NCI-H748 treated with DMSO at 0.1 percent for 48 hours (cell line): ENCODE measurements at regions not wholly inside any gene's neighbourhood (a gene's known extent, or its start where the extent isn't known, plus 50 kb on each side); places are given as distances from the start of the nearest gene placed in this dataset.

Source experiments
- DNase-seq: peaks from one replicate; lab custom pipeline; 2025; lab: John Stamatoyannopoulos, UW

- DNase-seq: no peak
These were observed 59.1 kb upstream of the ALDH1A1 start for GRCh38 chr9:73011956-73012355.

- DNase-seq: no peak
These were observed 58.4 kb upstream of the ALDH1A1 start for GRCh38 chr9:73011181-73011750.

- no peak for DNase-seq
These were observed 56.9 kb upstream of the ALDH1A1 start for GRCh38 chr9:73009649-73010288.

DNA sequence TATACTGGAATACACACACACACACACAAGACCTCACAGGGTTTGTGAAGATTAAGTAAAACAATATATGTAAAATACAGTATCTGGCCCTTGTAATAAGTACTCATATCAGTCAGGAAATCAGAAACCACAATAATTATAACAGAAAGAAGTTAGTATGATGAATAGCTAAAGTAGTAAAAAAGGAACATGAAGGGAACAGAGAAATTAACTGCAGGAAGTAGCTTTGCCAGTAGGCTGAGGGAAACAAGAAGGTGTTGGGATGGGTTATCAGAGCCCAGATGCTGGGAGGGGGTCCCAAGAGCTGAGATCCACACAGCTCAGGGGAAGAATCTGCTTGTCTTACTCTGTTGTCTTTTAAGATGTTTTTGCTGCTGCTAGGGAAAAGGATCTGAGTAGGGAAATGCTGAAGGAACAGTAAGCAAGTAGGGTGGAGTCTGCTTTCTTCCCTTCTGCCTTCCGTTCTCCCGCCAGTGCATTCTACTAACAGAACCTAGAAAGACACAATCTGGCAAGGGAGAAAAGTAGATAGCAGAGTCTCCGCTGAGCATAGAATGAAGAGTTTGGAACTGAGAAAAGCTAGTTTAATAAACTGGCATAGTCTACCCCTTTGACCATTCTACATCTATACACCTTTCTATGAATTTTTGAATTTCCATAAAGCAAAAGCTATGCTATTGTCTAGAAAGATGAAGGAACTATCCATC is 55.3 kb upstream of the ALDH1A1 start:
- no peak for DNase-seq

GRCh38 chr9:73006986-73007385 is 54.1 kb upstream of the ALDH1A1 start:
- DNase-seq: no peak
